GM18507 (cell line): ENCODE measurements at regions not wholly inside any gene's neighbourhood (a gene's known extent, or its start where the extent isn't known, plus 50 kb on each side); places are given as distances from the start of the nearest gene placed in this dataset.

Experiments
- DNase-seq: peaks from one replicate; pipeline ENCODE4 v3.0.0; 2011; ENCODE audit warnings: low read depth; ENCODE audit not compliant: insufficient read length; ENCODE audit errors: extremely low spot score
- FAIRE-seq: peaks from 2 replicates; lab custom pipeline; 2011; peaks lifted over from hg19 to GRCh38; lab: Jason Lieb, UNC

- FAIRE-seq: no peak
These were observed 513.6 kb downstream of the FAT4 start for GRCh38 chr4:125828346-125828745.

GRCh38 chr4:125832161-125832560 is 517.4 kb downstream of the FAT4 start:
- FAIRE-seq (no peak), DNase-seq (no peak)

More at GRCh38 chr4:125828346-125828745, 513.6 kb downstream of the FAT4 start:
- no peak for DNase-seq

DNA sequence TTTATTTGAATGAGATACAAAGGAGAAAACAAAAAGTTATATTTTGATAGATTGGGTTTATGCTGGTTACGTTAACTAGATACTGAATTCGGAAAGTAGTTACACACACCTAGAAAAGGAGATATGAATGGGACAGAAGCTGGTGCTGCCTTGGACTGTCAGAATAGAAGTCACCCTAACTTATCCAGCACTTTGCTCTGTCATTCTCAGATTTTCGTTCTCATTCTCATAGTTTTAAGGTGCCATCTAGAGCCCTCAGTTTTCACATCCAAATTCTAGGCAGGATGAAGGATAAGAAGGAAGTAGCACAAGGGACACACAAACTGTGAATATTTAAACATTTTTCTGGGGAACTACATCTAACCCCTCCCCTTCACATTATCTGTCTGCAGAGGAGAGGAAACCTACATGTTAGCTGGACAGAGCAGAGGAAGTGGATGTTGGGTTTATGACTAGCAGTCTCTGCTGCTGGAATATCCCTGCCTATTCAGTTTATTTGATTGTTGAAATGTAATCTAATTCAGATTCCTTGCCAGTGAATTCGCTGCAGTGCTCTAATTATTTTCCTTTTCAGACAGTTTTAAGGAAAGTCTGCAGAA is 521.9 kb downstream of the FAT4 start:
- FAIRE-seq (no peak), DNase-seq (no peak)

- no peak for DNase-seq
- no peak for FAIRE-seq
These were observed 522.9 kb downstream of the FAT4 start for GRCh38 chr4:125837493-125838201.

DNA sequence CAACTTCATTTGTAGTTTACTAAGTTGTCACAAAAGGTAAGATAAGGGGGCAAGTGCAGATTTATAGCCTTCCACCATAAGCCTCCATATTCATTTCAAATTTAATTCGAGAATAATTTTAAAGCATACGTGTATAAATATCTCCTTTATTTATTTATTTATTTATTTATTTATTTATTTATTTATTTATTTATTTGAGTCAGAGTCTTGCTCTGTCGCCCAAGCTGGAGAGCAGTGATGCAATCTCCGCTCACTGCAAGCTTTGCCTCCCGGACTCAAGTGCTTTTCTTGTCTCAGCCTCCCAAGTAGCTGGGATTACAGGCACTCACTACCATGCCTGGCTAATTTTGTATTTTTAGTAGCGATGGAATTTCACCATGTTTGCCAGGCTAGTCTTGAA is 523.4 kb downstream of the FAT4 start:
- DNase-seq: no peak
- no peak for FAIRE-seq

DNA sequence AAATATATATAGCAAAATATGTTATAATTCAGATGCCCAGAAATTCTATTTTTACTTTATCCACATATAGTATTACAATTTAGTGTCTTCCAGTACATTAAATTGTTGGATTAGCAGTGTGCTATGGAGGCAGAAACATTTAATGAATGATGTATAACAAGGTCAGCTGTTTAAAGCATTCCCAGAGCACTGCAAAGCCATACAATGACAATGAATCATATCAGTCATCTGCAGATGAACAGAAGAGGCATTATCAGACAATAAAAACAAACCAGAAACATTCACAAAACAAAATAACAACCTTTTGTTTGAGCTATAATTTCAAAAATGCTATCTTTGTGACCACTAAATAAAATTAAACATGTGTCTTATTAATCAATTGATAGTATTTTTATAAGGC is 524.2 kb downstream of the FAT4 start:
- DNase-seq: no peak
- FAIRE-seq: no peak

DNA sequence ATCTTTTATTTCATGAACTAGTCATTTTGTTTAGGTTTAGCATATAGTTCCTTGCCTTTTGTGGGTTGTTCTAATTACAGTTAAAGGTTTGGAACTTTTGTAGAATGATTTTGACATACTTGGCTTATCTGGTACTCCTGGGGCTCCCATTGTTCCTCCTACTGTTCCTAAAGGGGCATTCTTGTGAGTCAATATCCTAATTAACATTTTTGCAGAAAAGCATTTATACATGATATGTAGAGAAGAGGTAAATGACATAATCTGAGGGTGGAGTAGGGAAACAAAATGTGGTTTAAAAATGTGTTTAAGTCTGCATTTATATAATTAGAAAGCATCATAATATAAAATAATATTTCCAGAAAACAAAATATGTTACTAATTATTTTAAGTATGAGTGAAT is 529.2 kb downstream of the FAT4 start:
- DNase-seq: no peak
- FAIRE-seq: no peak

- FAIRE-seq: no peak
- no peak for DNase-seq
These were observed 532.8 kb downstream of the FAT4 start for GRCh38 chr4:125847518-125847917.

- DNase-seq: no peak
- FAIRE-seq: no peak
These were observed 535.1 kb downstream of the FAT4 start for GRCh38 chr4:125849869-125850268.

- DNase-seq: no peak
- no peak for FAIRE-seq
These were observed 577.0 kb downstream of the FAT4 start for GRCh38 chr4:125891597-125892258.

DNA sequence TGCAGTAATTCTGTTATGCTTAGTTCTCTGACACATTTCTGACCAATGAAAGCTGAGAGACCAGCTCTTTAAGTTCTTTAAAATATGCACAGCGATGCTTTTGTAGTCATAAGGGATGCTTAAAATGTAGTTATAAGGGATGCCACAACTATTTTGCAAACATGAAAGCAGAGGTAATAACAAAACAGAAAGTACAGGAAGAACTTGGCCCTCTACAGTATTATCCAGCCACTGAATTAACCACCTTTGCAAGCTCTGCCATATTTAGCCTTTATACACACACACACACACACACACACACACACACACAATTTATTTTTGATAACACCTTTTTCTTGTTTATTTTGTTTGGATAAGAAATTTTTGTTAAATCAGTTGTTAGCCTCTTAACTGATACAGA is 590.0 kb downstream of the FAT4 start:
- no peak for FAIRE-seq

DNA sequence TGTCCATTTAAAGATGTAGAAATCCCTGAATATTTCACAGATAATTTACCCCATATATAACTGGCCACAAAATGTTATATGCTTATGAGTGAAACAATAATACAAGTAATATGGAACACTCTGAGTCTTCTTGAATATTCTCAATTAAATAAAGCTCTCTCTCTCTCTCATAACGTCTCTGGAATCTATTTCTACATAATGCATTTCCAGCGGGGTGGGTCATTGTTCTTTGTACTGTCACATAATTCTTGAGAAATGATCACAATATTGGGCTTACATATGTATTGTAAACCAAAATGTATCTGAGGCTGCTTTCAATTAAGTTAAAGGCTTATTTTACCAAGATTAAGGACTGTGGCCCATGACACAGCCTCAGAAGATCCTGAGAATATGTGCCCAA is 596.3 kb downstream of the FAT4 start:
- FAIRE-seq: no peak
- DNase-seq: no peak

More for the DNA sequence above, 590.0 kb downstream of the FAT4 start:
- DNase-seq: no peak

DNA sequence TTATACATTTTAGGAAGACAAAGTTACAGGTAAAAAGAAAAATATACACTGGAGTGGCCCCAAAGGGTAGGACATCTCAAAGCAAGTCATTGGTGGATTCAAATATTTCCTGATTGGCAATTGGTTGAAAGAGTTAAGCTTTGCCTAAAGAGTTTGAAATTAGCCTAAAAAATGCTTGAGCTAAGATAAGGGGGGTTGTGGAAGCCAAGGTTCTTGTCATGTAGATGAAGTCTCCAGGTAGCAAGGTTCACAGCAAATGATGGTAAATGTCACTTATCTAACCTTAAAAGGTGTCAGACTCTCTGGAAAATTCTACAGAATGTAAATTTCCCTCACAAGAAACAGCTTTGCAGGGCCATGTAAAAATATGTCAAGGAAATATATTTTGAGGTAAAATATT is 596.7 kb downstream of the FAT4 start:
- FAIRE-seq: no peak
- DNase-seq: no peak

- DNase-seq (no peak), FAIRE-seq (no peak)
These were observed 602.8 kb downstream of the FAT4 start for GRCh38 chr4:125917559-125917958.

- no peak for FAIRE-seq
- no peak for DNase-seq
These were observed 613.9 kb downstream of the FAT4 start for GRCh38 chr4:125928652-125929051.

- no peak for FAIRE-seq
- DNase-seq: no peak
These were observed 623.8 kb downstream of the FAT4 start for GRCh38 chr4:125938541-125938940.

DNA sequence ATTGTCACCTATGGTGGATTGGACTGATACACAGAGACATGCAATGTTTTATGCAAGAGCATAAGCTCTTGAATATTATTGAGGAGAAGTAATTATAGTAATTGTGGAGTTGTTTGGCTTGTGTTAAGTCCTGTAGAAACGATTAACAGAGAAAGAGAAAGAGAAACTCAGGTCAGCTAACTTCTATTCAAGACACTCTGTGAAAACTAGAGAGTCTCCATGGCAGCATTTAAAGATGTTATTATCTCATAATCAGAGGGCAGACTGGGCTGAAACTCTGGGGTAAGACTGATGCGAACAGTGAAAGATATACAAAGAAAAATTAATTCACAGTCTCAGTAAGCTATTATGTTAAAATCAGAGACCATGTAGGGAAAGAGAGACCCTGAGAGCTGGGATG is 625.7 kb downstream of the FAT4 start:
- FAIRE-seq: no peak
- DNase-seq: no peak

DNA sequence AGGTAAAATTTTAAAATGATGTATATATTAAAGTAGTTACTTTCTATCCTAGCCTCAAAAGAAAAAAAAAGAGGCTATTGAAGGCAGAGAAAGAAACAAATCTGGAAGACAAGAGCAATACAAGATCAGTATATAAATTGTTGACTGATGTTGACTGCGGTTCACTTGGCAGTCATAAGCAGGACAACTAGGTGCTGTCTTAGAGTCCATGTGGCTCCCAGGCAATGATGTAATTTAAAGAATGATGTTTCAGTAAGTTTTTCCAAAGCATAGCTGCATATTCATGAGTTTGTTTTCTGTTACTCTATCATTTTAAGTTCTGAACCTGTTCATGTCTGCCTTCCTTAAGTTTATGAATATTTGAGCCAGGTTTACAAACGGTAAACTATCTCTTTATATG is 630.2 kb downstream of the FAT4 start:
- DNase-seq: no peak
- FAIRE-seq: no peak

GRCh38 chr4:125948021-125948420 is 633.3 kb downstream of the FAT4 start:
- DNase-seq (no peak), FAIRE-seq (no peak)

- DNase-seq (no peak), FAIRE-seq (no peak)
These were observed 636.6 kb downstream of the FAT4 start for GRCh38 chr4:125951261-125951887.

- FAIRE-seq (no peak), DNase-seq (no peak)
These were observed 637.9 kb downstream of the FAT4 start for GRCh38 chr4:125952631-125953030.
